Smooth muscle cell (in vitro differentiated cells): ENCODE measurements at regions not wholly inside any gene's neighbourhood (a gene's known extent, or its start where the extent isn't known, plus 50 kb on each side); places are given as distances from the start of the nearest gene placed in this dataset.

Experiments used
- DNase-seq: peaks from one replicate; lab custom pipeline; 2025; ENCODE audit not compliant: unreplicated experiment; lab: John Stamatoyannopoulos, UW
- H2AFZ ChIP-seq: fragments of 200-600 bp; sonication (generic); 2 replicates; pipeline ENCODE4 v1.6.0; 2016; ENCODE audit warnings: antibody characterized with exemption, low read depth, mild to moderate bottlenecking
- H3F3A ChIP-seq: fragments of 200-600 bp; sonication (generic); 2 replicates; pipeline ENCODE4 v1.6.0; 2017; ENCODE audit warnings: antibody characterized with exemption, low read depth
- H3K27ac ChIP-seq: fragments of 200-600 bp; sonication (generic); 2 replicates; pipeline ENCODE4 v1.5.1; 2016; ENCODE audit warnings: low read depth, mild to moderate bottlenecking
- H3K27me3 ChIP-seq: fragments of 200-600 bp; sonication (generic); 2 replicates; pipeline ENCODE4 v1.6.1; 2016; ENCODE audit warnings: low read depth, mild to moderate bottlenecking
- H3K36me3 ChIP-seq: fragments of 200-600 bp; sonication (generic); 2 replicates; pipeline ENCODE4 v1.5.1; 2016; ENCODE audit warnings: low read depth
- H3K4me1 ChIP-seq: fragments of 200-600 bp; sonication (generic); 2 replicates; pipeline ENCODE4 v1.5.1; 2016; ENCODE audit warnings: low read depth
- H3K4me2 ChIP-seq: fragments of 200-600 bp; sonication (generic); 2 replicates; pipeline ENCODE4 v1.6.0; 2016; ENCODE audit warnings: mild to moderate bottlenecking
- H3K4me3 ChIP-seq: fragments of 200-600 bp; sonication (generic); 2 replicates; pipeline ENCODE4 v1.5.1; 2016; ENCODE audit warnings: mild to moderate bottlenecking
- H3K79me2 ChIP-seq: fragments of 200-600 bp; sonication (generic); 2 replicates; pipeline ENCODE4 v1.6.0; 2016; ENCODE audit warnings: low read depth, mild to moderate bottlenecking
- H3K9ac ChIP-seq: fragments of 200-600 bp; sonication (generic); 2 replicates; pipeline ENCODE4 v1.6.0; 2016; ENCODE audit warnings: low read depth
- H3K9me3 ChIP-seq: fragments of 200-600 bp; sonication (generic); replicated peaks from 2 replicates; pipeline ENCODE4 v1.5.1; 2016; ENCODE audit warnings: low read depth
- H4K20me1 ChIP-seq: fragments of 200-600 bp; sonication (generic); 2 replicates; pipeline ENCODE4 v1.6.0; 2016; ENCODE audit warnings: low read depth
- WGBS: methylation state at CpG from one replicate; pipeline ENCODE4 v1.1.7; 2016; ENCODE audit warnings: low lambda C conversion rate; 5-methylcytosine and 5-hydroxymethylcytosine counted together
- TF ChIP-seq, protein P1 (sequence below): fragments of 200-600 bp; sonication (generic); IDR thresholded peaks from 2 replicates; pipeline ENCODE4 v1.5.1; 2017; ENCODE audit warnings: borderline replicate concordance, mild to moderate bottlenecking, antibody characterized with exemption; ENCODE audit not compliant: insufficient read depth, poor library complexity, severe bottlenecking

DNA sequence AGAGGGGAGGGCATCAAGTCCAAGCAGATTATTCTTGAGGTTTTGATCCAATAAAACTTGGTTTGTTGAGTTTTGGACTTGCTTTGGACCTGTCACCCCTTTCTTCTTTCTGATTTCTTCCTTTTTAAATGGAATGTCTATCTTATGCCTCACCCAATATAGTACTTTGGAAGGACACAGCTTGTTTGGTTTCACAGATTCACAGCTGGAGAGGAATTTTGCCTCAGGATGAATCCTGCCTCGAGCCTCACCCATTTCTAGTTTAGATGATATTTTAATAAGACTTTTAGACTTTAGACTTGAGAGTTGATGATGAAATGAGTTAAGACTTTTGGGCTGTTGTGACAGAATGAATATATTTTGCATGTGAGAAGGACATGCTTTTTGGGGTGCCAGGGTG lies 136.9 kb upstream of the PDE5A start:
- WGBS: 78% methylated on average over 1 of the region's 1 CpG
- DNase-seq: no peak

GRCh38 chr4:119763386-119763785 lies 134.8 kb upstream of the PDE5A start:
- H3K4me3 ChIP-seq: no peak overlapping the region
- no peak for DNase-seq
- H3K27me3 ChIP-seq: no peaks in the 10 kb centered on the region
- H3K36me3 ChIP-seq: no peaks in the 10 kb centered on the region
- H3K9me3 ChIP-seq: no peaks in the 10 kb centered on the region
- H3F3A ChIP-seq: no peaks in the 10 kb centered on the region
- 48% methylated on average over 1 of the region's 1 CpG for WGBS
- H3K79me2 ChIP-seq: no peaks in the 10 kb centered on the region
- H2AFZ ChIP-seq: no peak overlapping the region
- H3K9ac ChIP-seq: no peak overlapping the region
- TF ChIP-seq, protein P1, sequence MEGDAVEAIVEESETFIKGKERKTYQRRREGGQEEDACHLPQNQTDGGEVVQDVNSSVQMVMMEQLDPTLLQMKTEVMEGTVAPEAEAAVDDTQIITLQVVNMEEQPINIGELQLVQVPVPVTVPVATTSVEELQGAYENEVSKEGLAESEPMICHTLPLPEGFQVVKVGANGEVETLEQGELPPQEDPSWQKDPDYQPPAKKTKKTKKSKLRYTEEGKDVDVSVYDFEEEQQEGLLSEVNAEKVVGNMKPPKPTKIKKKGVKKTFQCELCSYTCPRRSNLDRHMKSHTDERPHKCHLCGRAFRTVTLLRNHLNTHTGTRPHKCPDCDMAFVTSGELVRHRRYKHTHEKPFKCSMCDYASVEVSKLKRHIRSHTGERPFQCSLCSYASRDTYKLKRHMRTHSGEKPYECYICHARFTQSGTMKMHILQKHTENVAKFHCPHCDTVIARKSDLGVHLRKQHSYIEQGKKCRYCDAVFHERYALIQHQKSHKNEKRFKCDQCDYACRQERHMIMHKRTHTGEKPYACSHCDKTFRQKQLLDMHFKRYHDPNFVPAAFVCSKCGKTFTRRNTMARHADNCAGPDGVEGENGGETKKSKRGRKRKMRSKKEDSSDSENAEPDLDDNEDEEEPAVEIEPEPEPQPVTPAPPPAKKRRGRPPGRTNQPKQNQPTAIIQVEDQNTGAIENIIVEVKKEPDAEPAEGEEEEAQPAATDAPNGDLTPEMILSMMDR: no peak
- no peak overlapping the region for H3K4me2 ChIP-seq
- no peaks in the 10 kb centered on the region for H3K4me1 ChIP-seq
- no peaks in the 10 kb centered on the region for H4K20me1 ChIP-seq
- H3K27ac ChIP-seq: no peak overlapping the region

More for the DNA sequence above, 136.9 kb upstream of the PDE5A start:
- no peaks in the 10 kb centered on the region for H3K79me2 ChIP-seq
- no peak overlapping the region for H2AFZ ChIP-seq
- no peak overlapping the region for H3K4me2 ChIP-seq
- H3K36me3 ChIP-seq: no peaks in the 10 kb centered on the region
- no peaks in the 10 kb centered on the region for H3K9me3 ChIP-seq
- H3K4me1 ChIP-seq: no peaks in the 10 kb centered on the region
- no peaks in the 10 kb centered on the region for H3F3A ChIP-seq
- no peaks in the 10 kb centered on the region for H3K27me3 ChIP-seq
- TF ChIP-seq, protein P1: no peak
- no peak overlapping the region for H3K9ac ChIP-seq
- no peak overlapping the region for H3K27ac ChIP-seq
- no peaks in the 10 kb centered on the region for H4K20me1 ChIP-seq
- no peak overlapping the region for H3K4me3 ChIP-seq

GRCh38 chr4:119755599-119755998 lies 127.0 kb upstream of the PDE5A start:
- 33% methylated on average over 1 of the region's 1 CpG for WGBS
- TF ChIP-seq, protein P1: no peak
- Histone ChIP-seq H3K9ac (no peak overlapping the region), H3K36me3 (no peaks in the 10 kb centered on the region), H3F3A (no peaks in the 10 kb centered on the region), H3K4me3 (no peak overlapping the region), H2AFZ (no peak overlapping the region), H3K27me3 (no peaks in the 10 kb centered on the region), H3K27ac (no peak overlapping the region), H3K9me3 (no peaks in the 10 kb centered on the region), H3K4me1 (no peaks in the 10 kb centered on the region), H3K79me2 (no peaks in the 10 kb centered on the region), H4K20me1 (no peaks in the 10 kb centered on the region), H3K4me2 (peak overlapping the region; percentile 42)
- no peak for DNase-seq

GRCh38 chr4:119752936-119753335 lies 124.3 kb upstream of the PDE5A start:
- Histone ChIP-seq H3F3A (no peaks in the 10 kb centered on the region), H3K4me2 (no peak overlapping the region), H3K9ac (no peak overlapping the region), H3K4me3 (no peak overlapping the region), H3K27ac (no peak overlapping the region), H3K79me2 (no peaks in the 10 kb centered on the region), H2AFZ (no peak overlapping the region), H4K20me1 (no peaks in the 10 kb centered on the region), H3K27me3 (no peaks in the 10 kb centered on the region), H3K4me1 (no peaks in the 10 kb centered on the region), H3K36me3 (no peaks in the 10 kb centered on the region), H3K9me3 (no peaks in the 10 kb centered on the region)
- 95% methylated on average over 2 of the region's 2 CpGs for WGBS
- no peak for DNase-seq
- TF ChIP-seq, protein P1: no peak
